IMR-90 (cell line): ENCODE measurements at regions not wholly inside any gene's neighbourhood (a gene's known extent, or its start where the extent isn't known, plus 50 kb on each side); places are given as distances from the start of the nearest gene placed in this dataset.

ENCODE experiments used
- ATAC-seq: fragments of 200-7000 bp; cut with Tn5 transposase; 2 replicates; pipeline ENCODE4 v1.9.1; 2020; ENCODE audit warnings: low read depth, mild to moderate bottlenecking, moderate library complexity
- BruUV-seq: library from RNA; stranded (reverse); fragments of 400-500 nt; replicated peaks from 2 replicates; lab custom pipeline; 2021; lab: Mats Ljungman, UMichigan
- CTCF ChIA-PET: fragments of 300-600 bp; formaldehyde crosslinking; extraction: SDS; loops from one replicate; lab custom pipeline; 2021; ENCODE audit warnings: antibody characterized with exemption; lab: Yijun Ruan, JAX
- POLR2A ChIA-PET: fragments of 300-600 bp; sonication (Branson Sonifier 250); formaldehyde crosslinking; loops from one replicate; lab custom pipeline; 2022; ENCODE audit warnings: antibody characterized with exemption; ENCODE audit not compliant: unreplicated experiment; lab: Charles Lee
- DNase-seq: peaks from one replicate; pipeline ENCODE4 v3.0.0; 2013
- H2AFZ ChIP-seq: replicated peaks from 2 replicates; pipeline ENCODE3; 2013; ENCODE audit warnings: low read length, mild to moderate bottlenecking; ENCODE audit not compliant: poor library complexity
- H2AK5ac ChIP-seq: 2 replicates; pipeline ENCODE4 v1.6.1; 2013; ENCODE audit warnings: low read depth, low read length, inconsistent platforms
- H2AK9ac ChIP-seq: replicated peaks from 2 replicates; pipeline ENCODE3; 2013; ENCODE audit warnings: mild to moderate bottlenecking, low read depth, low read length, moderate library complexity; ENCODE audit not compliant: poor library complexity
- H2BK120ac ChIP-seq: 2 replicates; pipeline ENCODE4 v1.6.1; 2013; ENCODE audit warnings: low read depth, low read length, inconsistent platforms
- H2BK15ac ChIP-seq: 3 replicates; pipeline ENCODE4 v1.6.1; 2013; ENCODE audit warnings: low read depth, low read length, inconsistent platforms
- H2BK20ac ChIP-seq: 2 replicates; pipeline ENCODE4 v1.6.1; 2013; ENCODE audit warnings: low read depth, mild to moderate bottlenecking, inconsistent platforms, low read length, moderate library complexity
- H2BK5ac ChIP-seq: 2 replicates; pipeline ENCODE4 v1.6.1; 2013; ENCODE audit warnings: mild to moderate bottlenecking, low read depth, low read length, inconsistent platforms; ENCODE audit not compliant: poor library complexity, severe bottlenecking
- H3K14ac ChIP-seq: replicated peaks from 2 replicates; pipeline ENCODE4 v1.6.1; 2013; ENCODE audit warnings: low read depth, low read length, inconsistent platforms
- H3K18ac ChIP-seq: 2 replicates; pipeline ENCODE4 v1.6.1; 2013; ENCODE audit warnings: low read depth, low read length, control low read depth
- H3K23ac ChIP-seq: 2 replicates; pipeline ENCODE4 v1.6.1; 2013; ENCODE audit warnings: low read depth, low read length, inconsistent platforms
- H3K27ac ChIP-seq: 2 replicates; pipeline ENCODE4 v1.5.1; 2013; ENCODE audit warnings: mild to moderate bottlenecking, control low read depth, low read length; ENCODE audit not compliant: insufficient read depth
- H3K27me3 ChIP-seq: 2 replicates; pipeline ENCODE4 v1.6.1; 2013; ENCODE audit warnings: low read length; ENCODE audit not compliant: control insufficient read depth, insufficient read depth
- H3K36me3 ChIP-seq: 2 replicates; pipeline ENCODE4 v1.6.1; 2013; ENCODE audit warnings: low read length, mixed read lengths; ENCODE audit not compliant: control insufficient read depth, insufficient read depth
- H3K4ac ChIP-seq: 2 replicates; pipeline ENCODE4 v1.6.1; 2013; ENCODE audit warnings: low read depth, low read length, inconsistent platforms
- H3K4me1 ChIP-seq: 2 replicates; pipeline ENCODE4 v1.6.1; 2013; ENCODE audit warnings: low read length, mixed read lengths; ENCODE audit not compliant: control insufficient read depth, insufficient read depth
- H3K4me2 ChIP-seq: 2 replicates; pipeline ENCODE4 v1.6.1; 2013; ENCODE audit warnings: low read depth, mild to moderate bottlenecking, control low read depth, low read length, moderate library complexity
- H3K4me3 ChIP-seq: 2 replicates; pipeline ENCODE4 v1.5.1; 2013; ENCODE audit warnings: low read depth, mild to moderate bottlenecking, control low read depth, low read length, moderate library complexity; ENCODE audit not compliant: insufficient read depth
- H3K56ac ChIP-seq: 2 replicates; pipeline ENCODE4 v1.6.1; 2013; ENCODE audit warnings: low read length, inconsistent platforms; ENCODE audit not compliant: insufficient read depth; ENCODE audit errors: extremely low read depth
- H3K79me1 ChIP-seq, 2 experiments: 2 replicates each; pipeline ENCODE4 v1.6.1; 2013; ENCODE audit warnings: low read length in 2 of 2, inconsistent platforms in 1 of 2, low read depth in 1 of 2
- H3K9ac ChIP-seq: 2 replicates; pipeline ENCODE4 v1.6.1; 2013; ENCODE audit warnings: low read depth, low read length, control low read depth
- H3K9me1 ChIP-seq: 2 replicates; pipeline ENCODE4 v1.6.1; 2013; ENCODE audit warnings: low read length, inconsistent platforms; ENCODE audit not compliant: insufficient read depth
- H3K9me3 ChIP-seq: 2 replicates; pipeline ENCODE4 v1.6.1; 2013; ENCODE audit warnings: low read length; ENCODE audit not compliant: control insufficient read depth, insufficient read depth
- H4K20me1 ChIP-seq: 2 replicates; pipeline ENCODE4 v1.6.1; 2013; ENCODE audit warnings: low read length, inconsistent platforms; ENCODE audit not compliant: insufficient read depth
- H4K5ac ChIP-seq: 2 replicates; pipeline ENCODE4 v1.6.1; 2013; ENCODE audit warnings: mild to moderate bottlenecking, low read depth, low read length, control low read depth
- H4K8ac ChIP-seq, 2 experiments: 2 replicates each; pipeline ENCODE4 v1.6.1; 2013; ENCODE audit warnings: low read depth in 2 of 2, low read length in 2 of 2, control low read depth in 1 of 2, inconsistent platforms in 1 of 2
- H4K91ac ChIP-seq: 2 replicates; pipeline ENCODE4 v1.6.1; 2013; ENCODE audit warnings: low read depth, low read length, inconsistent platforms; ENCODE audit not compliant: insufficient read depth
- BHLHE40 ChIP-seq: fragments of 150-350 bp; IDR thresholded peaks from 2 replicates; pipeline ENCODE4 v1.6.1; 2016; ENCODE audit warnings: mild to moderate bottlenecking, low read depth, low read length
- CEBPB ChIP-seq: IDR thresholded peaks from 2 replicates; pipeline ENCODE4 v1.6.1; 2012; ENCODE audit warnings: low read depth, low read length, improper control_type of control experiment
- CHD1 ChIP-seq: IDR thresholded peaks from 2 replicates; pipeline ENCODE4 v1.6.1; 2012; ENCODE audit warnings: low read depth, low read length, improper control_type of control experiment
- CTCF ChIP-seq: conservative IDR thresholded peaks from 2 replicates; pipeline ENCODE4 v1.5.1; 2012; ENCODE audit warnings: mild to moderate bottlenecking, low read depth, low read length, improper control_type of control experiment
- ELK1 ChIP-seq: fragments of 150-350 bp; IDR thresholded peaks from 2 replicates; pipeline ENCODE4 v1.6.1; 2016; ENCODE audit warnings: low read depth, mild to moderate bottlenecking, low read length, moderate library complexity, borderline replicate concordance
- MAFK ChIP-seq: IDR thresholded peaks from 2 replicates; pipeline ENCODE4 v1.6.1; 2012; ENCODE audit warnings: low read depth, low read length, improper control_type of control experiment
- MXI1 ChIP-seq: IDR thresholded peaks from 2 replicates; pipeline ENCODE4 v1.6.1; 2012; ENCODE audit warnings: low read depth, mild to moderate bottlenecking, low read length, moderate library complexity, borderline replicate concordance
- USF2 ChIP-seq: fragments of 150-350 bp; IDR thresholded peaks from 2 replicates; pipeline ENCODE4 v1.6.1; 2017; ENCODE audit warnings: mild to moderate bottlenecking, antibody characterized with exemption, low read length, low read depth
- WGBS, 2 experiments: methylation state at CpG; one replicate each; pipeline versions ENCODE4 v1.1.5 to v1.1.7; 2013; ENCODE audit warnings: missing lambda C conversion rate in 2 of 2; ENCODE audit not compliant: insufficient read length in 1 of 2; ENCODE audit errors: extremely low coverage in 2 of 2; 5-methylcytosine and 5-hydroxymethylcytosine counted together
- dilution Hi-C: fragments of 300-500 bp; cut with HindIII; formaldehyde crosslinking; loops from one replicate; pipeline ENCODE4 v1.14.3; 2018; ENCODE audit warnings: low sequenced_read_pairs; ENCODE audit not compliant: unreplicated experiment
- in situ Hi-C: fragments of 300-500 bp; cut with MboI; formaldehyde crosslinking; loops from 3 replicates; pipeline ENCODE4 v1.14.3; 2019; ENCODE audit warnings: low sequenced_read_pairs, inconsistent platforms, mixed read lengths
- intact Hi-C: fragments of 100-400 bp; cut with micrococcal nuclease; formaldehyde crosslinking; loops from 2 replicates; pipeline ENCODE4 v1.10.0; 2022

- no peak overlapping the region for H2AFZ ChIP-seq
- H3K79me1 ChIP-seq, result no peaks in the 10 kb centered on the region
- H3K4ac ChIP-seq, result no peak overlapping the region
- H3K9me1 ChIP-seq, result no peaks in the 10 kb centered on the region
- H3K27ac ChIP-seq, result no peak overlapping the region
- H2BK20ac ChIP-seq, result no peak overlapping the region
- no peak overlapping the region for H2BK5ac ChIP-seq
- ATAC-seq, result no peak
- DNase-seq, result no peak
- no peak overlapping the region for H3K18ac ChIP-seq
- no peaks in the 10 kb centered on the region for H3K27me3 ChIP-seq
- H3K23ac ChIP-seq, result no peak overlapping the region
- in situ Hi-C loops (no loop called here), dilution Hi-C loops (no loop called here), intact Hi-C loops (no loop called here)
- no TSS peak for BruUV-seq
- POLR2A ChIA-PET, result no interaction called here
- no peak overlapping the region for H3K4me2 ChIP-seq
- H2BK15ac ChIP-seq, result no peak overlapping the region
- no peak overlapping the region for H2BK120ac ChIP-seq
- H4K8ac ChIP-seq, result no peak overlapping the region
- H3K9me3 ChIP-seq, result no peaks in the 10 kb centered on the region
- CTCF ChIA-PET, result no interaction called here
- no peak overlapping the region for H3K56ac ChIP-seq
- WGBS, 2 experiments, result no CpG with 5 or more reads among the region's 3 CpGs
- H4K91ac ChIP-seq, result no peak overlapping the region
- no peaks in the 10 kb centered on the region for H4K20me1 ChIP-seq
- no peak for TF ChIP-seq CTCF
- TF ChIP-seq BHLHE40, result no peak
- TF ChIP-seq CHD1, result no peak
- TF ChIP-seq USF2, result no peak
- TF ChIP-seq MAFK, result no peak
- no peak for TF ChIP-seq CEBPB
- TF ChIP-seq MXI1, result no peak
- no peak for TF ChIP-seq ELK1
- no peak overlapping the region for H2AK5ac ChIP-seq
- no peak overlapping the region for H3K4me3 ChIP-seq
- no peak overlapping the region for H3K9ac ChIP-seq
- H3K4me1 ChIP-seq, result no peaks in the 10 kb centered on the region
- H4K5ac ChIP-seq, result no peak overlapping the region
- H2AK9ac ChIP-seq, result no peak overlapping the region
- no peaks in the 10 kb centered on the region for H3K36me3 ChIP-seq
- no peak overlapping the region for H3K14ac ChIP-seq
These were observed 102.6 kb downstream of the MANEA start for GRCh38 chr6:95679981-95680380.
